GM21447 (cell line): ENCODE measurements at regions not wholly inside any gene's neighbourhood (a gene's known extent, or its start where the extent isn't known, plus 50 kb on each side); places are given as distances from the start of the nearest gene placed in this dataset.

Experiments used
- ATAC-seq: cut with Tn5 transposase; IDR thresholded peaks from one replicate; pipeline ENCODE4 v1.9.1; 2021; ENCODE audit not compliant: unreplicated experiment

GRCh38 chr5:124287813-124288212 lies 458.6 kb downstream of the ZNF608 start:
- ATAC-seq, result no peak

GRCh38 chr5:124285733-124286132 lies 460.7 kb downstream of the ZNF608 start:
- ATAC-seq, result no peak

- ATAC-seq, result no peak
Measured at GRCh38 chr5:124285071-124285470, 461.4 kb downstream of the ZNF608 start.

- ATAC-seq, result no peak
Measured at GRCh38 chr5:124283031-124283430, 463.4 kb downstream of the ZNF608 start.

DNA sequence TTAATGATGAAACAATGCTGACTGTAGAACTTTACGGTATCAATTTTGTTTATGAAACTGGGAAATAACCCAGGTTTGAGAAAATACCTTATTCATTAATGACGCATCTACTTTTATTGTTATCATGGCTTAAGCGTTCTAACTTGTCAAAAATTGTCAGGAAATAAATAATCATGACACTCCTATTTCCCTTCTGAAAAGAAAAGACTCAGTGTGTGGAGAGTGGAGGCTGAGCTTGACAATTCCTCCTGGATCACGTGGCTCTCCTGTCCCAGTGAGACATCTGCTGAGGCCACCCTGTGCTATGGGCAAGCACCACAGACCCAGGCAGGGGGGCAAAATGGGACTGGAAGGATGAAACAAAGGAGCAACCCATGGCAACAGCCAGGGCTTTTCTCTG lies 466.4 kb downstream of the ZNF608 start:
- no peak for ATAC-seq

- no peak for ATAC-seq
Measured at GRCh38 chr5:124279146-124279876, 467.1 kb downstream of the ZNF608 start.

DNA sequence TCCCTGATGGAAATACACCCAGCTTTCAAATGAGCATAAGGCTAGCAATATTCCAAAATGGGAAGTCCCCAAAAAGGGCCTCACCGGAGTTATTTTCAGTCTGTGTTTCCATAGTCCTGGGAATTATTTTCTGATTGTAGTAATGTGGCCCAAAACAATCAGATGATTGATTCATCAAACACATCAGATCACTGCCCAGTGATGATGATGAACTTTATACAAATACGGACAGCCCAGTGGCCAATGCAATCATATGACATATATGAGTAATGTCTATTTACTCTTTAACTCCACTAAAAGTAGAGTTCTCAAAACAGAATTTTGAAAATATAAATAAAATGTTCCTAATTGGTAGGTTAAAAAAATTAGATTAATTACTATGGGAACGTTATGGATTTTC lies 467.8 kb downstream of the ZNF608 start:
- no peak for ATAC-seq

- no peak for ATAC-seq
Measured at GRCh38 chr5:124277767-124278545, 468.5 kb downstream of the ZNF608 start.

DNA sequence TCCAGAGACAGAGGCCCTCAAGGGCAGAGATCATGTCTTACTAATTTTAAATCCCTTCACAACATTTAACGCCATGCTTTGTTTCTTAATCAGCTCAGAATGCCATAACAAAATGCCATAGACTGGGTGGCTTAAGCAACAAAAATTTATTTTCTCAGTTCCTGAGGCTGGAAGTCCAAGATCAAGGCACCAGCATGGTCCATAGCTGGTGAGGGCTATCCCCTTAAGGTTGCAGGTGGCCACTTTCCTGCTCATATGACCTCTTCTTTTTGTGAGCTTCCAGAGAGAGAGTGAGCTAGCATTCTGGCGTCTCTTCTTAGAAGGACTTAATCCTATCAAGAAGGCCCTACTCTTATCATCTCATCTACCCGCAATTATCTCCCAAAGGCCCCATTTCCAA lies 470.3 kb downstream of the ZNF608 start:
- no peak for ATAC-seq

- no peak for ATAC-seq
Measured at GRCh38 chr5:124274949-124275348, 471.5 kb downstream of the ZNF608 start.

DNA sequence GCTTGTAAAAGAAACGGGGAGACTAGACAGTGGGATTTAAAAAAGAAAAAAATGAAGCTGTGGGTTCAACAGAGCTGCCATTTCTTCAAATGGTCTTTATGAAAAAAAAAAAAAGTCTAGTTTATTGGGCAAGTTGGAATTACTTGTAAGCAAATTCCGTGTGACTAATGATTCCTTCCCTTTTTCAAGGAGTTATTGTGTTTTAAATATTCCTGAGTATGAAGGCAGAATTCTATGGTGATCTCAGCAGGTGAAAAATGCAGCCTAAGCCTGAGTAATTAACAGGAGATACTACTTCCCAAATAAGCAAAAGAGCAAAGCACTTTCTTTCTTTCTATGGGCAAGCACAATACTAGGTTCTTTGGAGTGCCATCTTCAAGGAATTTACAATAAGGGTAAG lies 481.9 kb downstream of the ZNF608 start:
- no peak for ATAC-seq

DNA sequence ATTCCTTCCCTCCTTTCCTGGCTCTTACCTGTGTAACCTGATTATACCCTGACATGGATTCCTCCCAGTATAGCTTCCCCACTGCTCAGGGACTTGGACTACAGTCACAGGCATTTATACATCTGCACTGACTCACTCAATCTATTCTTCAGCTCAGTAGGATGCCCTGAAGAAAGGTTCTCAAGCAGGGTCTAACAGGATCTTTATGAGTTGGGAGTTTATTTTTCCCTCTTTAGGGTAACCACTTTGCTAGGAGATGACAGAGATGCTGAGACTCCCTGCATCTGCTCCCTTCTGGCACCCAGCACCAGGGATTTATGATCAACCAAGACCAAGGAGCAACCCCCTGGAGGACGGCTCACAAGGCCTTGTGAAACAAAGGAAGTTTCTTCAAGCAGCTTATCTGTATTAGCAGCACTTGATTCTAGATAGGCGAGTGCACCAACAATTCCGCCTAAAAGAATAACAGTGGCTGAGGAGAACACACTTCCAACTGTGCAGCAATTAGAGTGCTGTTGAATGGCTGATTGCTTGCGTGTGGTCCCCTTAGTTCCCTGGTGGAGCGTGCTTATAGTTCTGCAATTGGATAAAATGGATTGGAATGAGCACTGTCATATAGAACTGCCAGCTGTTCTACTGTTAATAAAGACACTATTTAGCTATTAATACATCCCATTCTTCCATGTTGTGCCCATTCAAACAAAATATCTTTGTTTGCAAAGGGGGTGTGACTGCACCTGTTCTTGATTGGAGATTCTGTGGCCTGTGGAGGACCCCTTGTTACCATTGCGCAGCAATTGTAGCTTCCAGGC lies 482.6 kb downstream of the ZNF608 start:
- no peak for ATAC-seq

DNA sequence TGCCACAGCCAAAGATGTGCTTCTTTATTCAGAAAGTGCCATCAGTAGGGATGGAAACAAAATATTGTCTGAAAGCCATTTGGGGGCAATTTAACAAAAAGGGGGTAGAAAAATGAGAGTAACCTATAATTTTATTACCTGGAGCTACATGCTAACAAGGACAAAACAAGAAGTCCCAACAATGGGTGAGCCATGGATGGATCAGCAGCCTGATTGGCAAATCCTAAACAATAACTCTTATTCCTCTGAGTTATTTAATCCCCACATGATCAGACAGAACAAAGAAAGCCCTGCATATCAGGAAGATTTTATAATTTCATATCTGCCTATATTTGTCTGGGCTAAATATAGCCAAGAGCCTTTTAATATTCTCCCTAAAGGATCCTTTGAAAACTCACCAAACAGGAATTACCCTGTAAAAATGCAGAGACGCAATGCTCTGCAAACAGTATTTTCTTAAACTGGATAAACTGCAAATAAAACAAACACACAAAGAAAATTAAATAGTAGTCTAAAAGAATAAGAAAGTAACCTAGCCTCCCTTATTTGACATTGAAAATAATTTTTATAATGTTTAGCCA lies 483.4 kb downstream of the ZNF608 start:
- no peak for ATAC-seq

DNA sequence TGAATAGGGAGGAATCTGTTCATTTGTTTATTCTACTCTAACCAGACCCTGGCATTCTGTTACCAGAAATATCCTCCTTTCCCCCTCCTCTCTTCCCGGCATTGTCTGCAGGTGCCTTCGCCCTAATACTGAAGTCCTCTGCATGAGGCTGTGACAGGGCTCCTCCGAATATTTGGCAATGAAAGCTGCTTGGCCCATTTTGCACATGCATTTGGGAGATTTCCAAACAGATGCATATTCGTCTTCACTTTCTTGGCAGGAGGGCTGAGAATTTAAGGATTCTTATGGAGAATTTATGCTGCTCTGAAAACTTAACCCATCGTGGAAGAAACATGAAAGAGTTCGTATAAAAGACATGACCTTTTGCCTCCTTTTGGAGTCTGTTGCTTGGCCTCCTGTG lies 484.0 kb downstream of the ZNF608 start:
- no peak for ATAC-seq

DNA sequence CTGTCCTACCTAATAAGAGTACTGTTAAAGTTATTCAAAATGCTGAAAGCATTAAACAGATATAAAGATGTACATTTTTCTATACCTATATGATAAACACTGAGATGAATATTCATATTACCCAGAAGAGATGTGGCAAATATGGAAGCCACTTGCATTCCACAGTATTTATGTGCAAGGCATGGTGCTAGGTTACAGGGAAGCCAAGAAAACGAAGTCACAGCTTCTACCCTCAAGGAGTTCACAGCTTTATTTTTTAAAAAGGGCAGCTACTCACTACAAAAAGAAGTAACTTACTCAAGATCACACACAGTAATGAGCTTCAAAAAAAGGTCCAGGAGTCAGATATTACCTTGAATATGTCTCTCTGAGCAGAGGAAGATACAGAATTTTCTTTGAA lies 484.6 kb downstream of the ZNF608 start:
- ATAC-seq, result no peak

DNA sequence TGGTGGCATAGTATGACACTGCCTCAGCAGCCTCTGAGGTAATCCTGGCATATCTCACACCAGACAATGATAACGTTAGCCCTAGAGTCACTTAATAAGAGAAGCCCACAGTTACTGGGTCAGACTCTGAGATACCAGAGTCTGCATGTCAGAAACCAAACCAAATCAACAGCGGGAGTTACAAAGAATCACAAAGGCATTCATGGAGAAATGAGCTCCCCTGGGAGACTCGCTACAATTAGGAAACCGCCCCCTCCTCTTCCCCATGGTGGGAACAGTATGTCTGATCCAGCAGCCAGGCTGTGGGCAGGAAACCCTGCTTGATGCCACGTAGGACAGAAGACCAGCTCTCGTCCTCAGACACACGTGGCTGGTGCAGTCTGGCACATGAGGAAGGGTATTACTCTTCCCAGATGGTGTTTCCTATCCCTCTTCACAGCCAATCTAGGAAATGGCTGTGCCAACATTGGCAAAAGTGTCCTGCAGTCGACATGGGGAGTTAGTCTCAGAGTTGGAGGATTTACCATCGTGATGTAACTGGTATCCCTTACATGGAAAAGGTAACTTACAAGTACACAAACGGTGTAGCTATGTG lies 485.4 kb downstream of the ZNF608 start:
- ATAC-seq, result no peak

- no peak for ATAC-seq
Measured at GRCh38 chr5:124259017-124259416, 487.4 kb downstream of the ZNF608 start.

DNA sequence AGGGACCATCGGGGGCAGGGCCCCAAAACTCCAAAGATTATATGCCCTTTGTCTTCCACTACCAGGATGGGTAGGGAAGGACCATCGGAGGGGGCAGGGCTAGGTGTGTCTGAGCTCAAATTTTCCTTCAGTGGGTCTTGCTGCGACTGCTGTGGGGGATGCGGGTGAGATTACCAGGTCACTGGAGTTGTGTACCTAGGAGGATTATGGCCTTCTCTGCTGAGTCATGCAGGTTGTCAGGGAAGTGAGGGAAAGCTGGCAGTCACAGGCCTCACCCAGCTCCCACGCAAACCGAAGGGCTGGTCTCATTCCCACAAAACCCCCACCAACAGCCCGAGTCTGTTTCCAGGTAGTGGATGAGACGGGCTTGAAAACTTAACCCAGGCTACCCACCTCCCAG lies 489.4 kb downstream of the ZNF608 start:
- no peak for ATAC-seq

- no peak for ATAC-seq
Measured at GRCh38 chr5:124253203-124253810, 493.1 kb downstream of the ZNF608 start.

DNA sequence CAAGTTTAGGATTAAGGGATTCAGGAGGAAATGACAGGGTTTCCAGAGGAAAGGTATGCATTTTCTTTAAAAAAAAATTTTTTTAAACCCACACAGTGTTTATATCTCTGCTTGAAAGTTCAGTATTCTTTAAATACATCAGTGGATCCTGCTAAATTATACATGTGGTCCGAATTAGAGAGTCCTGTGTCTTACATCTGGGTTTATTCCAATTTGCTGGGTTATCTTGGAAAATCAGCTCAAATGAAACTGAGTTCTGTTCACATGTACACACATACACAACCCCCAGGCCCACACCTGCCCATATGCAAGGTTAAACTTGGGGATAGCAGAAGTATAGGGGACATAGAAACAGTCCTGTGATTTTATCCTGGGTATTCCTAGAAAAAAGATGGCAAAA lies 493.7 kb downstream of the ZNF608 start:
- no peak for ATAC-seq
